Trophoblast cell (in vitro differentiated cells and primary cell): ENCODE measurements at regions not wholly inside any gene's neighbourhood (a gene's known extent, or its start where the extent isn't known, plus 50 kb on each side); places are given as distances from the start of the nearest gene placed in this dataset.

Experiments used
- DNase-seq, 2 donors: peaks; one replicate each; pipeline ENCODE4 v3.0.0-alpha.2; 2016
- H2AFZ ChIP-seq: 2 replicates; pipeline ENCODE4 v1.6.1; 2013; ENCODE audit warnings: low read length, moderate library complexity, mild to moderate bottlenecking; ENCODE audit not compliant: insufficient read depth, poor library complexity
- H2AK5ac ChIP-seq: 2 replicates; pipeline ENCODE4 v1.6.1; 2013; ENCODE audit warnings: mild to moderate bottlenecking, low read length
- H2BK120ac ChIP-seq: 2 replicates; pipeline ENCODE4 v1.6.1; 2013; ENCODE audit warnings: low read length, mild to moderate bottlenecking, moderate library complexity; ENCODE audit not compliant: insufficient read depth, poor library complexity
- H2BK12ac ChIP-seq: 2 replicates; pipeline ENCODE4 v1.6.1; 2013; ENCODE audit warnings: mild to moderate bottlenecking, low read length, moderate library complexity
- H2BK5ac ChIP-seq: 2 replicates; pipeline ENCODE4 v1.6.1; 2013; ENCODE audit warnings: low read length, low read depth, moderate library complexity, mild to moderate bottlenecking; ENCODE audit not compliant: poor library complexity
- H3K14ac ChIP-seq: 2 replicates; pipeline ENCODE4 v1.6.1; 2013; ENCODE audit warnings: mild to moderate bottlenecking, low read length
- H3K18ac ChIP-seq: 2 replicates; pipeline ENCODE4 v1.6.1; 2013; ENCODE audit warnings: mild to moderate bottlenecking, low read length
- H3K23ac ChIP-seq: 2 replicates; pipeline ENCODE4 v1.6.1; 2013; ENCODE audit warnings: low read length
- H3K27ac ChIP-seq: 2 replicates; pipeline ENCODE4 v1.5.1; 2013; ENCODE audit warnings: low read depth, mild to moderate bottlenecking, inconsistent platforms, low read length, moderate library complexity
- H3K27me3 ChIP-seq: 2 replicates; pipeline ENCODE4 v1.6.1; 2013; ENCODE audit warnings: inconsistent platforms, mild to moderate bottlenecking, low read length, moderate library complexity; ENCODE audit not compliant: insufficient read depth
- H3K36me3 ChIP-seq, 2 experiments: 1 replicate in 1 of 2; 2 replicates in 1 of 2; pipeline ENCODE4 v1.6.1; 2013; ENCODE audit warnings: low read length in 2 of 2, mild to moderate bottlenecking in 2 of 2, moderate library complexity in 1 of 2; ENCODE audit not compliant: insufficient read depth in 2 of 2, control insufficient read depth in 1 of 2
- H3K4ac ChIP-seq: 2 replicates; pipeline ENCODE4 v1.6.1; 2013; ENCODE audit warnings: low read depth, mild to moderate bottlenecking, low read length, moderate library complexity
- H3K4me1 ChIP-seq, 2 experiments: 1 replicate in 1 of 2; 2 replicates in 1 of 2; pipeline ENCODE4 v1.6.1; 2013; ENCODE audit warnings: low read length in 2 of 2, mild to moderate bottlenecking in 2 of 2, moderate library complexity in 1 of 2; ENCODE audit not compliant: insufficient read depth in 2 of 2, control insufficient read depth in 1 of 2
- H3K4me2 ChIP-seq: 2 replicates; pipeline ENCODE4 v1.6.1; 2013; ENCODE audit warnings: inconsistent platforms, mild to moderate bottlenecking, low read length, moderate library complexity
- H3K4me3 ChIP-seq: 2 replicates; pipeline ENCODE4 v1.5.1; 2013; ENCODE audit warnings: mild to moderate bottlenecking, low read depth, low read length, inconsistent platforms
- H3K79me1 ChIP-seq: one replicate; pipeline ENCODE4 v1.6.1; 2013; ENCODE audit warnings: low read length
- H3K79me2 ChIP-seq: 2 replicates; pipeline ENCODE4 v1.6.1; 2013; ENCODE audit warnings: low read length, mild to moderate bottlenecking; ENCODE audit not compliant: control insufficient read depth, insufficient read depth, poor library complexity
- H3K9ac ChIP-seq: 2 replicates; pipeline ENCODE4 v1.6.1; 2013; ENCODE audit warnings: mild to moderate bottlenecking, low read length
- H3K9me3 ChIP-seq: 2 replicates; pipeline ENCODE4 v1.6.1; 2013; ENCODE audit warnings: low read depth, mild to moderate bottlenecking, control low read depth, inconsistent platforms, low read length; ENCODE audit not compliant: insufficient read depth
- H4K12ac ChIP-seq: 2 replicates; pipeline ENCODE4 v1.6.1; 2013; ENCODE audit warnings: low read depth, mild to moderate bottlenecking, low read length, moderate library complexity
- H4K8ac ChIP-seq: 2 replicates; pipeline ENCODE4 v1.6.1; 2013; ENCODE audit warnings: low read depth, mild to moderate bottlenecking, low read length, moderate library complexity
- H4K91ac ChIP-seq: one replicate; pipeline ENCODE4 v1.6.1; 2013; ENCODE audit warnings: low read depth, mild to moderate bottlenecking, low read length, moderate library complexity
- WGBS: extraction: QIAGEN DNeasy Blood & Tissue Kit; methylation state at CpG from one replicate; pipeline ENCODE4 v1.1.7; 2013; ENCODE audit warnings: missing lambda C conversion rate; ENCODE audit not compliant: insufficient read length, insufficient coverage; ENCODE audit errors: extremely low coverage; 5-methylcytosine and 5-hydroxymethylcytosine counted together

- Histone ChIP-seq H2BK5ac (peak overlapping the region; percentile 79), H2AFZ (no peak overlapping the region), H3K23ac (no peak overlapping the region), H2BK12ac (no peak overlapping the region), H3K4me1 (peaks cover 9 to 25% of the 10 kb centered on the region in 2 experiments), H4K12ac (no peak overlapping the region), H3K27ac (peak overlapping the region; percentile 67), H3K14ac (peak overlapping the region; percentile 49), H3K9ac (no peak overlapping the region), H2AK5ac (no peak overlapping the region), H4K91ac (peak overlapping the region; percentile 90), H3K4me3 (no peak overlapping the region), H3K4ac (no peak overlapping the region), H4K8ac (no peak overlapping the region), H3K27me3 (no peaks in the 10 kb centered on the region), H3K79me1 (peaks cover 20% of the 10 kb centered on the region), H3K79me2 (no peaks in the 10 kb centered on the region), H3K36me3 (no peaks in the 10 kb centered on the region), H3K4me2 (peak overlapping the region; percentile 23), H2BK120ac (peak overlapping the region; percentile 83), H3K9me3 (no peaks in the 10 kb centered on the region), H3K18ac (no peak overlapping the region)
- peak; percentile 31 to 33 for DNase-seq
- WGBS = no CpG with 5 or more reads among the region's 4 CpGs
Measured at GRCh38 chr4:138949866-138950265, 65.7 kb upstream of the NOCT start.

DNA sequence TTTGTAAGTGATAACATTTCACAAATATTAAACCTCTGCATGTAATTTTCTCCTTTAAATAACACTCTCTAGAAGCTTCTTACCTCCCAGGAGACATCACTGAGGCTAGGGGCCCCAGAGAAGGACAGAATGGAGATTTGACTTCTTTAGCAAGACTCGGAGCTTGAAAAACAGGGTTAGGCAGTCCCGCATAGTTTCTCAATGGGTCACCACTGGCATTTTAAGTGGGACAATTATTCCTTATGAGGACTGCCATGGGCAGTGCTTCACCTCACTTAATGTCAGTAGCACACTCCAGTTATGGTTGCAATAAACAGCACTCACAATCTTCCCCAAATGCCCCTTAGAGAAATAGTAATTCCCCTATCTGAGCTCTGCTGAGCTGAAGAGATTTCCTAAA, 66.7 kb upstream of the NOCT start:
- H3K79me1 ChIP-seq = peaks cover 24% of the 10 kb centered on the region
- no peak overlapping the region for H3K23ac ChIP-seq
- peaks cover 9 to 30% of the 10 kb centered on the region in 2 experiments for H3K4me1 ChIP-seq
- H2BK5ac ChIP-seq = no peak overlapping the region
- no peak overlapping the region for H4K8ac ChIP-seq
- no peaks in the 10 kb centered on the region for H3K79me2 ChIP-seq
- no peaks in the 10 kb centered on the region for H3K27me3 ChIP-seq
- H2AFZ ChIP-seq = no peak overlapping the region
- no peak overlapping the region for H2BK120ac ChIP-seq
- no peak overlapping the region for H2BK12ac ChIP-seq
- H3K18ac ChIP-seq = no peak overlapping the region
- no CpG with 5 or more reads among the region's 2 CpGs for WGBS
- no peak overlapping the region for H3K4me3 ChIP-seq
- H4K91ac ChIP-seq = no peak overlapping the region
- H3K27ac ChIP-seq = peak overlapping the region; percentile 70
- no peak overlapping the region for H2AK5ac ChIP-seq
- H3K9me3 ChIP-seq = no peaks in the 10 kb centered on the region
- no peak overlapping the region for H3K4ac ChIP-seq
- peak overlapping the region; percentile 3 for H3K4me2 ChIP-seq
- peak; percentile 93 to 96 for DNase-seq
- H4K12ac ChIP-seq = no peak overlapping the region
- no peak overlapping the region for H3K9ac ChIP-seq
- H3K36me3 ChIP-seq = no peaks in the 10 kb centered on the region
- H3K14ac ChIP-seq = no peak overlapping the region

GRCh38 chr4:138946306-138946705, 69.3 kb upstream of the NOCT start:
- Histone ChIP-seq H3K23ac (no peak overlapping the region), H2BK120ac (peak overlapping the region; percentile 10)
- WGBS = no CpG with 5 or more reads among the region's 1 CpG

GRCh38 chr4:138945840-138946239, 69.7 kb upstream of the NOCT start:
- Histone ChIP-seq H4K8ac (no peak overlapping the region), H2AK5ac (no peak overlapping the region), H2BK5ac (no peak overlapping the region), H2BK12ac (no peak overlapping the region), H3K18ac (no peak overlapping the region), H3K36me3 (no peaks in the 10 kb centered on the region), H3K9me3 (no peaks in the 10 kb centered on the region), H3K9ac (no peak overlapping the region), H3K27ac (no peak overlapping the region), H3K4me2 (no peak overlapping the region), H3K79me1 (peaks cover 21% of the 10 kb centered on the region), H3K4ac (no peak overlapping the region), H3K4me3 (no peak overlapping the region), H3K23ac (no peak overlapping the region), H2AFZ (no peak overlapping the region), H3K27me3 (no peaks in the 10 kb centered on the region), H3K14ac (no peak overlapping the region), H3K79me2 (no peaks in the 10 kb centered on the region), H4K91ac (no peak overlapping the region), H2BK120ac (no peak overlapping the region), H4K12ac (no peak overlapping the region), H3K4me1 (peaks cover 9 to 23% of the 10 kb centered on the region in 2 experiments)
- peak in 1 of 2 donors; percentile 57 for DNase-seq
- no CpG with 5 or more reads among the region's 1 CpG for WGBS

More at GRCh38 chr4:138946306-138946705, 69.3 kb upstream of the NOCT start:
- no peaks in the 10 kb centered on the region for H3K9me3 ChIP-seq
- peak; percentile 37 to 46 for DNase-seq
- H2BK5ac ChIP-seq = no peak overlapping the region
- no peak overlapping the region for H3K9ac ChIP-seq
- peak overlapping the region; percentile 27 for H2BK12ac ChIP-seq
- H3K18ac ChIP-seq = no peak overlapping the region
- H3K27ac ChIP-seq = no peak overlapping the region
- no peaks in the 10 kb centered on the region for H3K79me2 ChIP-seq
- no peak overlapping the region for H4K91ac ChIP-seq
- no peak overlapping the region for H3K4me2 ChIP-seq
- H3K36me3 ChIP-seq = no peaks in the 10 kb centered on the region
- peaks cover 21% of the 10 kb centered on the region for H3K79me1 ChIP-seq
- no peak overlapping the region for H3K4ac ChIP-seq
- no peak overlapping the region for H3K14ac ChIP-seq
- H4K8ac ChIP-seq = no peak overlapping the region
- H3K4me1 ChIP-seq = peaks cover 9 to 23% of the 10 kb centered on the region in 2 experiments
- no peak overlapping the region for H2AK5ac ChIP-seq
- no peak overlapping the region for H4K12ac ChIP-seq
- H2AFZ ChIP-seq = no peak overlapping the region
- H3K27me3 ChIP-seq = no peaks in the 10 kb centered on the region
- H3K4me3 ChIP-seq = no peak overlapping the region
